Ovary (tissue), 3 donors: ENCODE measurements at regions not wholly inside any gene's neighbourhood (a gene's known extent, or its start where the extent isn't known, plus 50 kb on each side); places are given as distances from the start of the nearest gene placed in this dataset.

Source experiments
- CTCF ChIP-seq, 3 donors: fragments of 450-650 bp in 2 of 3; fragments of 200-600 bp in 1 of 3; IDR thresholded peaks; one replicate each; pipeline versions ENCODE4 v1.5.1 to v1.8.0; 2016 to 2022; ENCODE audit warnings: antibody characterized with exemption in 3 of 3, mild to moderate bottlenecking in 1 of 3
- POLR2A ChIP-seq: fragments of 450-650 bp; IDR thresholded peaks from one replicate; pipeline ENCODE4 v1.6.1; 2017; ENCODE audit warnings: antibody characterized with exemption, mild to moderate bottlenecking, moderate library complexity
- donor health status: DM: no; HTN: no; CAD: no.

- TF ChIP-seq POLR2A, result no peak
- no peak for TF ChIP-seq CTCF (IDR thresholded peaks at IDR 0.05)
Measured at GRCh38 chr3:171950373-171950772, 89.0 kb upstream of the FNDC3B start.
